Progenitor cell of endocrine pancreas (in vitro differentiated cells): ENCODE measurements at regions not wholly inside any gene's neighbourhood (a gene's known extent, or its start where the extent isn't known, plus 50 kb on each side); places are given as distances from the start of the nearest gene placed in this dataset.

ENCODE experiments used
- DNase-seq: peaks from one replicate; pipeline ENCODE4 v3.0.0; 2021; ENCODE audit warnings: low spot score; ENCODE audit not compliant: unreplicated experiment
- H3K27ac Mint-ChIP-seq: 2 replicates; pipeline ENCODE4 v1.8.0; 2021; ENCODE audit warnings: mild to moderate bottlenecking, moderate library complexity, mixed read lengths
- H3K27me3 Mint-ChIP-seq: 2 replicates; pipeline ENCODE4 v1.8.0; 2021; ENCODE audit warnings: mixed read lengths
- H3K36me3 Mint-ChIP-seq: 2 replicates; pipeline ENCODE4 v1.8.0; 2022; ENCODE audit warnings: mixed read lengths; ENCODE audit not compliant: insufficient read depth
- H3K4me1 Mint-ChIP-seq: 2 replicates; pipeline ENCODE4 v1.8.0; 2021; ENCODE audit warnings: low read depth, mixed read lengths
- H3K4me3 Mint-ChIP-seq: 2 replicates; pipeline ENCODE4 v1.8.0; 2021; ENCODE audit warnings: low read depth, mild to moderate bottlenecking, moderate library complexity, mixed read lengths
- H3K9me3 Mint-ChIP-seq: 2 replicates; pipeline ENCODE4 v1.8.0; 2021; ENCODE audit warnings: low read depth, mixed read lengths
- TF ChIP-seq, protein P1 (sequence below): fragments of 200-600 bp; sonication (generic); IDR thresholded peaks from one replicate; pipeline ENCODE4 v1.5.0; 2021; ENCODE audit warnings: antibody characterized with exemption, mild to moderate bottlenecking; ENCODE audit not compliant: unreplicated experiment

DNA sequence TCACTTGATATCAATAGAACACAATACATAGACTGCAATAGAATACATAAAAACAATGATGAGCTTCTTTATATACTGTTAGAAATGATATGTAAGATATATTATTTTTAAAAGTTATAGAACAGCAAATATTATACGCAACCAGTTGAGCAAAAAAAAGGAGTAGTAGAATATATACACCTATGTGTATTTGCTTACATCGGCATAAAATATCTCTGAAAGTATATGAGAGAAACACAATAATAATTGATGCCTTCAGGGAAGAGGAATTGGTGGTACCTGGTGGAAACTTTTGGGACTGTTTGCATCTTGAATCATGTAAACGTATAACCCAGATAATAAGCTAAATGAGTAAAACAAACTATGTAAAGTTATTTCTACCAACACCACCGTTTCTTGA, 418.4 kb upstream of the DCN start:
- Mint-ChIP-seq H3K9me3 (peaks cover 19% of the 10 kb centered on the region), H3K36me3 (peaks cover 2% of the 10 kb centered on the region), H3K27ac (no peak overlapping the region), H3K4me1 (no peaks in the 10 kb centered on the region), H3K27me3 (no peaks in the 10 kb centered on the region), H3K4me3 (no peak overlapping the region)
- no peak for DNase-seq
- TF ChIP-seq, protein P1, sequence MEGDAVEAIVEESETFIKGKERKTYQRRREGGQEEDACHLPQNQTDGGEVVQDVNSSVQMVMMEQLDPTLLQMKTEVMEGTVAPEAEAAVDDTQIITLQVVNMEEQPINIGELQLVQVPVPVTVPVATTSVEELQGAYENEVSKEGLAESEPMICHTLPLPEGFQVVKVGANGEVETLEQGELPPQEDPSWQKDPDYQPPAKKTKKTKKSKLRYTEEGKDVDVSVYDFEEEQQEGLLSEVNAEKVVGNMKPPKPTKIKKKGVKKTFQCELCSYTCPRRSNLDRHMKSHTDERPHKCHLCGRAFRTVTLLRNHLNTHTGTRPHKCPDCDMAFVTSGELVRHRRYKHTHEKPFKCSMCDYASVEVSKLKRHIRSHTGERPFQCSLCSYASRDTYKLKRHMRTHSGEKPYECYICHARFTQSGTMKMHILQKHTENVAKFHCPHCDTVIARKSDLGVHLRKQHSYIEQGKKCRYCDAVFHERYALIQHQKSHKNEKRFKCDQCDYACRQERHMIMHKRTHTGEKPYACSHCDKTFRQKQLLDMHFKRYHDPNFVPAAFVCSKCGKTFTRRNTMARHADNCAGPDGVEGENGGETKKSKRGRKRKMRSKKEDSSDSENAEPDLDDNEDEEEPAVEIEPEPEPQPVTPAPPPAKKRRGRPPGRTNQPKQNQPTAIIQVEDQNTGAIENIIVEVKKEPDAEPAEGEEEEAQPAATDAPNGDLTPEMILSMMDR = no peak

DNA sequence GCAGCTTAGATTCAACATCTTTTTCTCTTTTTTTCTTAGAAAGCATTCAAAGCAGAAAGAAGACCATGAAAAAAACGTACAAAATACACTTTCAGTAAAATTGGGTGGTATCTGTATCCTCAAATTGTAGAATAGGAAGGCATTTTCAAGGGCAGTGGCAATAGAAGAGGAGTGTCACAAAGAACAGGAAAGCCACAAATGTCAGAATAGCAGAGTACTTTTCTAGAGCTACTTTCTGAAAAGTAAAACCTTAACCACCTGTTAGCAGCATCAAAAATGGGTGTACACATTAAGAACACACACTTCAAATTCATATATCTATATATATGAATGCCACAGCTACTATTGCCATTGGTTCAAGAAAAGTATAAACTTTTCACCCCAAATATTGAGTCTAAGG, 412.1 kb upstream of the DCN start:
- TF ChIP-seq, protein P1 = no peak
- Mint-ChIP-seq H3K27ac (no peak overlapping the region), H3K4me3 (no peak overlapping the region), H3K9me3 (peaks cover 14% of the 10 kb centered on the region), H3K36me3 (peaks cover 2% of the 10 kb centered on the region), H3K27me3 (no peaks in the 10 kb centered on the region), H3K4me1 (no peaks in the 10 kb centered on the region)
- DNase-seq = no peak

DNA sequence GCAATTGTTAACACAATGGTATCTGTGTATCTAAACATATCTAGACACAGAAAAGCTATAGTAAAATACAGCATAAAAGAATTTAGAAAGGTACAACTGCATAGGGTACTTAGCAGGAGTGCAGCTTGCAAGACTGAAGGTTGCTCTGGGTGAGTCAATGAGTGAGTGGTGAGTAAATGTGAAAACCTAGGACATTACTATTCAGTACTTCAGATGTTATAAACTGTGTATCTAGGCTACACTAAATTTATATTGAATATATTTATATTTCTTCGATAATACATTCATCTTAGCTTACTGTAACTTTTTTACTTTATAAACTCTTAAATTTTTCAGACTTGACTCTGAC, 409.0 kb upstream of the DCN start:
- DNase-seq = no peak
- no peaks in the 10 kb centered on the region for H3K27me3 Mint-ChIP-seq
- H3K4me1 Mint-ChIP-seq = peaks cover 5% of the 10 kb centered on the region
- H3K9me3 Mint-ChIP-seq = no peaks in the 10 kb centered on the region
- no peak overlapping the region for H3K27ac Mint-ChIP-seq
- TF ChIP-seq, protein P1 = no peak
- H3K4me3 Mint-ChIP-seq = no peak overlapping the region
- no peaks in the 10 kb centered on the region for H3K36me3 Mint-ChIP-seq

DNA sequence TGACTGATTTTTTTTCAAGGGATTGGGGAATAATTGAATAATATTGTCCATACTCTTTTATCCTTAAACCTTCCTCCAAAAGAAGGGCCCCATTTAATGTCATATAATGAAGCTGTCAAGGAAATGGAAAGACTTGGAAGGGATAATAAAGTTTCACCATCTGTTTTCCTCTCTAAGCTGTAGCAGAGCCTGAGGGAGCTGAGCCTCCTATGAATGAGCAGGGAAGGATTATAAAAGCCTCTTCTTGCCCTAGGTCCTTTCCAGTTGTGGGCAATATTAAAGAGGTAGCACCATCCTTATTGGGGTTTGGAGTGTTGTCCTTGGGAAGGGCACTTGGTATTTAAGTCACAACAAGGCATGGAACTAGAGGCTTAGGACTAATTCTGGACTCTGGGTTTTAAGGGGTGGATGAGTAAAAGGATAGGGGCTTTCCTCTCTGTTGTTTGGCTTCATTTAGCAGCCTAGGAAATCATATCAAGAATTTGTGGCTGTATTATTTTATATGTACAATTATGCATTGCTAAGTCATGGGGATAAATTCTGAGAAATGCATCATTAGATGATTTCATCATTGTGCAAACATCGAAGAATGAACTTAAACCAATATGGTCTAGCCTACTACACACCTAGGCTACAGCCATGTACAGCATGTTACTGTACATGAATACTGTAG, 408.5 kb upstream of the DCN start:
- DNase-seq = no peak
- Mint-ChIP-seq H3K27me3 (no peaks in the 10 kb centered on the region), H3K4me3 (no peak overlapping the region), H3K36me3 (no peaks in the 10 kb centered on the region), H3K4me1 (peaks cover 5% of the 10 kb centered on the region), H3K27ac (no peak overlapping the region), H3K9me3 (no peaks in the 10 kb centered on the region)
- TF ChIP-seq, protein P1 = no peak

DNA sequence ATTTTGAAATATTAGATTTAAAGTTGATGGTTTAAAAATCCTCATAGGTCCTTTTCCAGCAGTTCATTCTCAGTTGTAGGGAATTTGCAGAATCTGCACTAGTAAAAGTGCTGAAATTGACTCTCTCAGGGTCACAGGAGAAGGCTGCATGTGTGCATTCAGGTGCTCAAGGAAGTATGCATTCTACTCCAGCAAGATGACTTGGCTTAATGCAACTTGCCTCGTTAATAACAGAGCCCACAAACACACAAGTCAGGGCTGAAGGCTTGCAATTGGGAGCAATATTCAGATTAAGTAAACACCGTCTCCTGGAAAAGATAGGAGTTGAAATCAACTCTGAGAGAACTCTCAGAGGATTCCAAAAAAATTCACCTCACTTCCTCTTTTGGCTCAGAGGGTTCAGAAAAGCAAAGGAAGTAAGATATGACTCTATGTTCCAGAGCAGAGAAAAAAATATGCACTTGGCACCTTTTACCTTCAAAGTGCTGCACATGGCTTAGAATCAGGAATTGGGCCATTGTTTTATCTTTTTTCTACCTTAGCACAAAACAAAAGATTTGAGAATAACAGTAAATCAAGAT, 406.3 kb upstream of the DCN start:
- DNase-seq = no peak
- no peaks in the 10 kb centered on the region for H3K36me3 Mint-ChIP-seq
- H3K9me3 Mint-ChIP-seq = no peaks in the 10 kb centered on the region
- no peak overlapping the region for H3K4me3 Mint-ChIP-seq
- TF ChIP-seq, protein P1 = no peak
- H3K27me3 Mint-ChIP-seq = no peaks in the 10 kb centered on the region
- peaks cover 5% of the 10 kb centered on the region for H3K4me1 Mint-ChIP-seq
- no peak overlapping the region for H3K27ac Mint-ChIP-seq
